H1 (cell line): ENCODE measurements at regions not wholly inside any gene's neighbourhood (a gene's known extent, or its start where the extent isn't known, plus 50 kb on each side); places are given as distances from the start of the nearest gene placed in this dataset.

ENCODE experiments used
- ATF2 ChIP-seq: IDR thresholded peaks from 2 replicates; pipeline ENCODE4 v1.6.1; 2012; ENCODE audit warnings: low read length, inconsistent platforms
- BACH1 ChIP-seq: IDR thresholded peaks from 2 replicates; pipeline ENCODE4 v1.6.1; 2012; ENCODE audit warnings: low read length, improper control_type of control experiment
- BRCA1 ChIP-seq: IDR thresholded peaks from 2 replicates; pipeline ENCODE4 v1.6.1; 2012; ENCODE audit warnings: low read depth, low read length, improper control_type of control experiment
- CREB1 ChIP-seq: IDR thresholded peaks from 2 replicates; pipeline ENCODE4 v1.6.1; 2012; ENCODE audit warnings: inconsistent platforms
- EP300 ChIP-seq, 2 experiments: IDR thresholded peaks; 1 replicate in 1 of 2; 2 replicates in 1 of 2; pipeline ENCODE4 v1.6.1; 2011 to 2012; ENCODE audit warnings: low read depth in 2 of 2, low read length in 2 of 2, mild to moderate bottlenecking in 2 of 2, borderline replicate concordance in 1 of 2, inconsistent platforms in 1 of 2, moderate library complexity in 1 of 2
- KDM5A ChIP-seq: fragments of 200-600 bp; IDR thresholded peaks from 2 replicates; pipeline ENCODE4 v1.7.1; 2012; ENCODE audit warnings: mild to moderate bottlenecking, low read length, inconsistent platforms, mixed read lengths
- SP2 ChIP-seq: IDR thresholded peaks from 2 replicates; pipeline ENCODE4 v1.6.1; 2012; ENCODE audit warnings: mild to moderate bottlenecking, low read length, inconsistent platforms
- TAF1 ChIP-seq: IDR thresholded peaks from 2 replicates; pipeline ENCODE4 v1.6.1; 2011; ENCODE audit warnings: mild to moderate bottlenecking, low read depth, low read length
- TEAD4 ChIP-seq: IDR thresholded peaks from 2 replicates; pipeline ENCODE4 v1.6.1; 2012; ENCODE audit warnings: low read depth, low read length, inconsistent platforms, mixed read lengths
- YY1 ChIP-seq: IDR thresholded peaks from 2 replicates; pipeline ENCODE4 v1.6.1; 2011; ENCODE audit warnings: low read depth, mild to moderate bottlenecking, low read length

GRCh38 chr12:41656454-41656853 lies 468.3 kb downstream of the PDZRN4 start (continued):
- TF ChIP-seq YY1 (no peak), TEAD4 (no peak), SP2 (no peak), CREB1 (no peak), KDM5A (no peak), BACH1 (no peak), BRCA1 (no peak), EP300 (IDR thresholded peaks at IDR 0.05; ENCODE audit: borderline replicate concordance in 1 of 2, low read depth in 2 of 2, low read length in 2 of 2) (no peak), TAF1 (no peak), ATF2 (no peak)
